Uterus (tissue), 2 donors: ENCODE measurements at regions not wholly inside any gene's neighbourhood (a gene's known extent, or its start where the extent isn't known, plus 50 kb on each side); places are given as distances from the start of the nearest gene placed in this dataset.

Experiments
- POLR2A ChIP-seq, 2 donors: fragments of 450-650 bp; IDR thresholded peaks; one replicate each; pipeline ENCODE4 v1.6.1; 2016; ENCODE audit warnings: antibody characterized with exemption in 2 of 2, mild to moderate bottlenecking in 1 of 2, moderate library complexity in 1 of 2
- TF ChIP-seq, protein P1 (sequence below), 4 experiments: fragments of 200-600 bp in 2 of 4; fragments of 450-650 bp in 2 of 4; sonication (generic) in 2 of 4; IDR thresholded peaks; one replicate each; pipeline ENCODE4 v1.5.1; 2016 to 2019; ENCODE audit warnings: antibody characterized with exemption in 4 of 4, mild to moderate bottlenecking in 2 of 4, moderate library complexity in 1 of 4

DNA sequence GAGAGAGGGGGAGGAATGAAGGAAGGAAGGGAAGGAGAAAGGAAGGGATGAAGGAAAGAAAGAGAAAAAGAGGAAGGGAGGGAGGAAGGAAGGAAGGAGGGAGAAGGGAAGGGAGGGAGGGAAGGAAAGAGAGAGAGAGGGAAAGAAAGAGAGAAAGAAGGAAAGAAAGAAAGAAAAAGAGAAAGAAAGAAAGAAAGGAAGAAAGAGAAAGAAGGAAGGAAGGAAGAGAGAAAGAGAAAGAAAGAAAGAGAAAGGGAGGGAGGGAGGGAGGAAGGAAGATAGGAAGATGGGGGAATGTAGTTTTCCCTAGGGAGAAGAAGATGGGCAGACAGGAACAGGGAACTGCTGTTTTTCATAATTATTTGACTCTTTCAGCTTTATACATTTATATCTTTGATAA lies 115.1 kb upstream of the CXADR start:
- TF ChIP-seq, protein P1, sequence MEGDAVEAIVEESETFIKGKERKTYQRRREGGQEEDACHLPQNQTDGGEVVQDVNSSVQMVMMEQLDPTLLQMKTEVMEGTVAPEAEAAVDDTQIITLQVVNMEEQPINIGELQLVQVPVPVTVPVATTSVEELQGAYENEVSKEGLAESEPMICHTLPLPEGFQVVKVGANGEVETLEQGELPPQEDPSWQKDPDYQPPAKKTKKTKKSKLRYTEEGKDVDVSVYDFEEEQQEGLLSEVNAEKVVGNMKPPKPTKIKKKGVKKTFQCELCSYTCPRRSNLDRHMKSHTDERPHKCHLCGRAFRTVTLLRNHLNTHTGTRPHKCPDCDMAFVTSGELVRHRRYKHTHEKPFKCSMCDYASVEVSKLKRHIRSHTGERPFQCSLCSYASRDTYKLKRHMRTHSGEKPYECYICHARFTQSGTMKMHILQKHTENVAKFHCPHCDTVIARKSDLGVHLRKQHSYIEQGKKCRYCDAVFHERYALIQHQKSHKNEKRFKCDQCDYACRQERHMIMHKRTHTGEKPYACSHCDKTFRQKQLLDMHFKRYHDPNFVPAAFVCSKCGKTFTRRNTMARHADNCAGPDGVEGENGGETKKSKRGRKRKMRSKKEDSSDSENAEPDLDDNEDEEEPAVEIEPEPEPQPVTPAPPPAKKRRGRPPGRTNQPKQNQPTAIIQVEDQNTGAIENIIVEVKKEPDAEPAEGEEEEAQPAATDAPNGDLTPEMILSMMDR (IDR thresholded peaks at IDR 0.05): no peak
- no peak for TF ChIP-seq POLR2A (IDR thresholded peaks at IDR 0.05)
